GM13977 (cell line): ENCODE measurements at regions not wholly inside any gene's neighbourhood (a gene's known extent, or its start where the extent isn't known, plus 50 kb on each side); places are given as distances from the start of the nearest gene placed in this dataset.
A peak's percentile ranks its signal among the peaks of the same experiment; 100 is the strongest.

Experiments
- DNase-seq: peaks from one replicate; pipeline ENCODE4 v3.0.0; 2012; ENCODE audit warnings: low spot score
- CTCF ChIP-seq: IDR thresholded peaks from 2 replicates; pipeline ENCODE4 v1.5.1; 2012; ENCODE audit warnings: mild to moderate bottlenecking, control low read depth; ENCODE audit not compliant: insufficient read depth; ENCODE audit errors: extremely low read depth, missing control alignments
- in situ Hi-C: fragments of 300-500 bp; cut with MboI; formaldehyde crosslinking; loops from one replicate; pipeline ENCODE4 v1.12.0; 2022; ENCODE audit warnings: low sequenced_read_pairs, low pct_unique_long_range_greater_than_20kb, mixed read lengths, inconsistent platforms; ENCODE audit not compliant: unreplicated experiment

GRCh38 chr2:161556440-161556839, 67.8 kb upstream of the SLC4A10 start:
- TF ChIP-seq CTCF: peak; percentile 16
- in situ Hi-C loops: no loop called here
- DNase-seq: no peak

- TF ChIP-seq CTCF: no peak
- in situ Hi-C loops: no loop called here
These were observed 66.7 kb upstream of the SLC4A10 start for GRCh38 chr2:161557538-161557937.

GRCh38 chr2:161564906-161565305, 59.3 kb upstream of the SLC4A10 start:
- TF ChIP-seq CTCF: no peak
- in situ Hi-C loops: no loop called here
- no peak for DNase-seq

More at GRCh38 chr2:161557538-161557937, 66.7 kb upstream of the SLC4A10 start:
- no peak for DNase-seq

GRCh38 chr2:161569401-161569800, 54.8 kb upstream of the SLC4A10 start:
- DNase-seq: no peak
- TF ChIP-seq CTCF: no peak

GRCh38 chr2:161570424-161571050, 53.7 kb upstream of the SLC4A10 start:
- TF ChIP-seq CTCF: peak; percentile 33
- in situ Hi-C loops: no loop called here
- no peak for DNase-seq

More at GRCh38 chr2:161569401-161569800, 54.8 kb upstream of the SLC4A10 start:
- in situ Hi-C loops: no loop called here

- TF ChIP-seq CTCF: no peak
- in situ Hi-C loops: no loop called here
- DNase-seq: no peak
These were observed 53.2 kb upstream of the SLC4A10 start for GRCh38 chr2:161571051-161571429.
